ENCODE measurements at regions not wholly inside any gene's neighbourhood (a gene's known extent, or its start where the extent isn't known, plus 50 kb on each side); places are given as distances from the start of the nearest gene placed in this dataset.

DNA sequence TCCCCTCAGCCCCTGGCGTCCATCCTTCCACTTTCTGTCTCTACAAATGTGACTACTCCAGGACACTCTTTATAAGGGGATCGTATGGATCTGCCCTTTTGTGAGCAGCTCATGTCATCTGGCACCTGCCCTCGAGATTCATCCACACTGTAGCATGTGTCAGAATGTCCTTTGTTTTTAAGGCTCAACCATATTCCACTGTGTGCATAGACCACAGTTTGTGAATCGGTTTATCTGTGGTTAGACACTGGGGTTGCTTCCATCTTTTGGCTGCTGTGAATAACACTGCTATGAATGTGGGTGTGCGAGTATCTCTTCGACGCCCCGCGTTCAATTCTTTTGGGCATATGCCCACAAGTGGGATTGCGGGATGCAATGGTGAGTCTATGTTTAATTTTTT is 167.9 kb downstream of the NUP210 start:
- TF ChIP-seq, protein P1, sequence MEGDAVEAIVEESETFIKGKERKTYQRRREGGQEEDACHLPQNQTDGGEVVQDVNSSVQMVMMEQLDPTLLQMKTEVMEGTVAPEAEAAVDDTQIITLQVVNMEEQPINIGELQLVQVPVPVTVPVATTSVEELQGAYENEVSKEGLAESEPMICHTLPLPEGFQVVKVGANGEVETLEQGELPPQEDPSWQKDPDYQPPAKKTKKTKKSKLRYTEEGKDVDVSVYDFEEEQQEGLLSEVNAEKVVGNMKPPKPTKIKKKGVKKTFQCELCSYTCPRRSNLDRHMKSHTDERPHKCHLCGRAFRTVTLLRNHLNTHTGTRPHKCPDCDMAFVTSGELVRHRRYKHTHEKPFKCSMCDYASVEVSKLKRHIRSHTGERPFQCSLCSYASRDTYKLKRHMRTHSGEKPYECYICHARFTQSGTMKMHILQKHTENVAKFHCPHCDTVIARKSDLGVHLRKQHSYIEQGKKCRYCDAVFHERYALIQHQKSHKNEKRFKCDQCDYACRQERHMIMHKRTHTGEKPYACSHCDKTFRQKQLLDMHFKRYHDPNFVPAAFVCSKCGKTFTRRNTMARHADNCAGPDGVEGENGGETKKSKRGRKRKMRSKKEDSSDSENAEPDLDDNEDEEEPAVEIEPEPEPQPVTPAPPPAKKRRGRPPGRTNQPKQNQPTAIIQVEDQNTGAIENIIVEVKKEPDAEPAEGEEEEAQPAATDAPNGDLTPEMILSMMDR (IDR thresholded peaks at IDR 0.05; ENCODE audit: low read depth, low read length): no peak
- TF ChIP-seq EZH2phosphoT487 (IDR thresholded peaks at IDR 0.05; ENCODE audit: low read depth): no peak
